Peyer's patch (tissue), 4 donors: ENCODE measurements at regions not wholly inside any gene's neighbourhood (a gene's known extent, or its start where the extent isn't known, plus 50 kb on each side); places are given as distances from the start of the nearest gene placed in this dataset.

Experiments used
- DNase-seq, 3 donors: peaks; one replicate each; pipeline ENCODE4 v3.0.0-alpha.2; 2017 to 2019
- H3K27ac ChIP-seq, 4 donors: fragments of 200-600 bp; sonication (generic); one replicate each; pipeline ENCODE4 v1.5.1; 2016 to 2019
- H3K27me3 ChIP-seq, 2 donors: fragments of 200-600 bp; sonication (generic); one replicate each; pipeline ENCODE4 v1.5.1; 2019
- H3K36me3 ChIP-seq, 3 donors: fragments of 200-600 bp; sonication (generic); one replicate each; pipeline ENCODE4 v1.5.1; 2016 to 2019
- H3K4me1 ChIP-seq, 4 donors: fragments of 200-600 bp; sonication (generic); one replicate each; pipeline ENCODE4 v1.5.1; 2016 to 2019
- H3K4me3 ChIP-seq, 4 donors: fragments of 200-600 bp; sonication (generic); 1 replicate in 3 of 4; 2 replicates in 1 of 4; pipeline ENCODE4 v1.5.1; 2016 to 2019; ENCODE audit warnings: mild to moderate bottlenecking in 1 of 4
- H3K9me3 ChIP-seq, 4 donors: fragments of 200-600 bp; sonication (generic); one replicate each; pipeline ENCODE4 v1.5.1; 2016 to 2019; ENCODE audit warnings: mild to moderate bottlenecking in 1 of 4
- POLR2A ChIP-seq, 2 donors: fragments of 450-650 bp; IDR thresholded peaks; one replicate each; pipeline ENCODE4 v1.5.1; 2017; ENCODE audit warnings: antibody characterized with exemption in 2 of 2, mild to moderate bottlenecking in 2 of 2, moderate library complexity in 2 of 2
- TF ChIP-seq, protein P1 (sequence below), 6 experiments: fragments of 450-650 bp in 4 of 6; fragments of 200-600 bp in 2 of 6; sonication (generic) in 1 of 6; IDR thresholded peaks; one replicate each; pipeline ENCODE4 v1.5.1; 2017 to 2019; ENCODE audit warnings: antibody characterized with exemption in 6 of 6, mild to moderate bottlenecking in 3 of 6, moderate library complexity in 1 of 6

GRCh38 chr2:149904352-149905175, 317.0 kb upstream of the MMADHC start:
- no peaks in the 10 kb centered on the region for H3K9me3 ChIP-seq
- TF ChIP-seq, protein P1, sequence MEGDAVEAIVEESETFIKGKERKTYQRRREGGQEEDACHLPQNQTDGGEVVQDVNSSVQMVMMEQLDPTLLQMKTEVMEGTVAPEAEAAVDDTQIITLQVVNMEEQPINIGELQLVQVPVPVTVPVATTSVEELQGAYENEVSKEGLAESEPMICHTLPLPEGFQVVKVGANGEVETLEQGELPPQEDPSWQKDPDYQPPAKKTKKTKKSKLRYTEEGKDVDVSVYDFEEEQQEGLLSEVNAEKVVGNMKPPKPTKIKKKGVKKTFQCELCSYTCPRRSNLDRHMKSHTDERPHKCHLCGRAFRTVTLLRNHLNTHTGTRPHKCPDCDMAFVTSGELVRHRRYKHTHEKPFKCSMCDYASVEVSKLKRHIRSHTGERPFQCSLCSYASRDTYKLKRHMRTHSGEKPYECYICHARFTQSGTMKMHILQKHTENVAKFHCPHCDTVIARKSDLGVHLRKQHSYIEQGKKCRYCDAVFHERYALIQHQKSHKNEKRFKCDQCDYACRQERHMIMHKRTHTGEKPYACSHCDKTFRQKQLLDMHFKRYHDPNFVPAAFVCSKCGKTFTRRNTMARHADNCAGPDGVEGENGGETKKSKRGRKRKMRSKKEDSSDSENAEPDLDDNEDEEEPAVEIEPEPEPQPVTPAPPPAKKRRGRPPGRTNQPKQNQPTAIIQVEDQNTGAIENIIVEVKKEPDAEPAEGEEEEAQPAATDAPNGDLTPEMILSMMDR (IDR thresholded peaks at IDR 0.05): no peak
- TF ChIP-seq POLR2A (IDR thresholded peaks at IDR 0.05): no peak
- no peaks in the 10 kb centered on the region for H3K27me3 ChIP-seq
- no peak for DNase-seq
- H3K4me1 ChIP-seq: no peaks in the 10 kb centered on the region
- H3K27ac ChIP-seq: no peak overlapping the region
- H3K4me3 ChIP-seq: no peak overlapping the region
- H3K36me3 ChIP-seq: no peaks in the 10 kb centered on the region

GRCh38 chr2:149903626-149904025, 316.1 kb upstream of the MMADHC start:
- DNase-seq: no peak
- no peak overlapping the region for H3K27ac ChIP-seq
- H3K9me3 ChIP-seq: no peaks in the 10 kb centered on the region
- H3K27me3 ChIP-seq: no peaks in the 10 kb centered on the region
- H3K4me1 ChIP-seq: no peaks in the 10 kb centered on the region
- no peaks in the 10 kb centered on the region for H3K36me3 ChIP-seq
- no peak overlapping the region for H3K4me3 ChIP-seq
- TF ChIP-seq, protein P1 (IDR thresholded peaks at IDR 0.05): no peak
- no peak for TF ChIP-seq POLR2A (IDR thresholded peaks at IDR 0.05)

DNA sequence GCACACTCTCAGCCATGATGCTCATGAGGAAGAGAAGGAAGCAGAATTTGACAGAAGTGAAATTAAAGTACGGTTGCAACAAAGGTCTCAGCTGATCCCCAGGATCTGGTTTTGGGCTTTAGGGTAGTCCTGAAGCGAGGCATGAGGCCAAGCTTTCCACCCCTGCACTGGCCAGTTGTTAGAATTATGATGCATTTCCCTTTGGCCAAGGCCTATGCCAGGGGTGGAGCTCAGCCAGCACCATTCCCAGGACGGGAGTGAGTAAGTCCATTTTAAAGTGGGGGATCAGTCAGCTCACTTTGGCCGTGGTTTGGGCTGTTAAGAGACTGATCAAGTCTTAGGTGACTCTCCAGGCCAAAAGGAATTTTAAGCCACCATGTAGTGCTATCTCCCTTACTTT, 314.5 kb upstream of the MMADHC start:
- Histone ChIP-seq H3K9me3 (no peaks in the 10 kb centered on the region), H3K27me3 (no peaks in the 10 kb centered on the region), H3K4me3 (no peak overlapping the region), H3K36me3 (no peaks in the 10 kb centered on the region), H3K27ac (no peak overlapping the region), H3K4me1 (no peaks in the 10 kb centered on the region)
- TF ChIP-seq POLR2A (IDR thresholded peaks at IDR 0.05): no peak
- TF ChIP-seq, protein P1 (IDR thresholded peaks at IDR 0.05): no peak
- no peak for DNase-seq

DNA sequence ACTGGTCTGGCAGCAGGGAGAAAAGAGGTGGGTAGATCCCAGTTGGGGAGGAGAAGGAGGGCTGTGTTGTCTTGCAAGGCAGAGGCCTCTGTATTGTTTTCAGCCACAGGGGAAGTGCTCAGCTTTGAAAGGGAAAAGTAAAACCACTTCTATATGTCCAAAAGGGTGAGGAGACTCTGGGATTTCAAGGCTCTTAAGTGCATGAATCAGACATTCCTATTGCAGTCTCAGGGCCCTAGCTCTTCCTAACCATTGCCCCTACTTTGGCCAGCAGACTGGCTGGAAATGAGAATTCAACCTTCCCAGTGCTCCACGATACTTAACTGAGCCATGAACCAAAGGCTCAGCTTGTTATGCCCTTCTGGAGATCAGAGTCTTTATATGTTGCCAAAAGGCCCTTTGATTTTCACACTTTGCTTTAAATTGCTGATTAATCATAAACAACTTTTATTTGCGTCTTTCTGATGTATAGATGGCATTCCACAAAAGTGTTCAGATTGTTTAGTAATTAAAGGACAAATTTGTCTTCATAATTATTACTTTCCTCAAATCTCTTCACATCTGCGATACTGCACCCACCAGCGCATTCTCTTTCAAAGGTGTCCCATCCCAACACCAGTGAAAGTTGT, 313.8 kb upstream of the MMADHC start:
- TF ChIP-seq POLR2A (IDR thresholded peaks at IDR 0.05): no peak
- TF ChIP-seq, protein P1 (IDR thresholded peaks at IDR 0.05): no peak
- Histone ChIP-seq H3K36me3 (no peaks in the 10 kb centered on the region), H3K9me3 (no peaks in the 10 kb centered on the region), H3K27ac (no peak overlapping the region), H3K4me3 (no peak overlapping the region), H3K27me3 (no peaks in the 10 kb centered on the region), H3K4me1 (no peaks in the 10 kb centered on the region)
- no peak for DNase-seq

GRCh38 chr2:149899390-149899789, 311.8 kb upstream of the MMADHC start:
- Histone ChIP-seq H3K9me3 (no peaks in the 10 kb centered on the region), H3K4me1 (no peaks in the 10 kb centered on the region), H3K27me3 (no peaks in the 10 kb centered on the region), H3K4me3 (no peak overlapping the region), H3K36me3 (no peaks in the 10 kb centered on the region), H3K27ac (no peak overlapping the region)
- TF ChIP-seq, protein P1 (IDR thresholded peaks at IDR 0.05): no peak
- TF ChIP-seq POLR2A (IDR thresholded peaks at IDR 0.05): no peak
- DNase-seq: no peak
